Progenitor cell of endocrine pancreas (in vitro differentiated cells): ENCODE measurements at regions not wholly inside any gene's neighbourhood (a gene's known extent, or its start where the extent isn't known, plus 50 kb on each side); places are given as distances from the start of the nearest gene placed in this dataset.

Experiments
- DNase-seq: peaks from one replicate; pipeline ENCODE4 v3.0.0; 2021; ENCODE audit warnings: low spot score; ENCODE audit not compliant: unreplicated experiment
- H3K27ac Mint-ChIP-seq: 2 replicates; pipeline ENCODE4 v1.8.0; 2021; ENCODE audit warnings: mild to moderate bottlenecking, moderate library complexity, mixed read lengths
- H3K27me3 Mint-ChIP-seq: 2 replicates; pipeline ENCODE4 v1.8.0; 2021; ENCODE audit warnings: mixed read lengths
- H3K36me3 Mint-ChIP-seq: 2 replicates; pipeline ENCODE4 v1.8.0; 2022; ENCODE audit warnings: mixed read lengths; ENCODE audit not compliant: insufficient read depth
- H3K4me1 Mint-ChIP-seq: 2 replicates; pipeline ENCODE4 v1.8.0; 2021; ENCODE audit warnings: low read depth, mixed read lengths
- H3K4me3 Mint-ChIP-seq: 2 replicates; pipeline ENCODE4 v1.8.0; 2021; ENCODE audit warnings: low read depth, mild to moderate bottlenecking, moderate library complexity, mixed read lengths
- H3K9me3 Mint-ChIP-seq: 2 replicates; pipeline ENCODE4 v1.8.0; 2021; ENCODE audit warnings: low read depth, mixed read lengths
- TF ChIP-seq, protein P1 (sequence below): fragments of 200-600 bp; sonication (generic); IDR thresholded peaks from one replicate; pipeline ENCODE4 v1.5.0; 2021; ENCODE audit warnings: antibody characterized with exemption, mild to moderate bottlenecking; ENCODE audit not compliant: unreplicated experiment

- Mint-ChIP-seq H3K27me3 (no peaks in the 10 kb centered on the region), H3K4me1 (peaks cover 5% of the 10 kb centered on the region), H3K4me3 (no peak overlapping the region), H3K36me3 (no peaks in the 10 kb centered on the region), H3K27ac (no peak overlapping the region), H3K9me3 (no peaks in the 10 kb centered on the region)
- TF ChIP-seq, protein P1, sequence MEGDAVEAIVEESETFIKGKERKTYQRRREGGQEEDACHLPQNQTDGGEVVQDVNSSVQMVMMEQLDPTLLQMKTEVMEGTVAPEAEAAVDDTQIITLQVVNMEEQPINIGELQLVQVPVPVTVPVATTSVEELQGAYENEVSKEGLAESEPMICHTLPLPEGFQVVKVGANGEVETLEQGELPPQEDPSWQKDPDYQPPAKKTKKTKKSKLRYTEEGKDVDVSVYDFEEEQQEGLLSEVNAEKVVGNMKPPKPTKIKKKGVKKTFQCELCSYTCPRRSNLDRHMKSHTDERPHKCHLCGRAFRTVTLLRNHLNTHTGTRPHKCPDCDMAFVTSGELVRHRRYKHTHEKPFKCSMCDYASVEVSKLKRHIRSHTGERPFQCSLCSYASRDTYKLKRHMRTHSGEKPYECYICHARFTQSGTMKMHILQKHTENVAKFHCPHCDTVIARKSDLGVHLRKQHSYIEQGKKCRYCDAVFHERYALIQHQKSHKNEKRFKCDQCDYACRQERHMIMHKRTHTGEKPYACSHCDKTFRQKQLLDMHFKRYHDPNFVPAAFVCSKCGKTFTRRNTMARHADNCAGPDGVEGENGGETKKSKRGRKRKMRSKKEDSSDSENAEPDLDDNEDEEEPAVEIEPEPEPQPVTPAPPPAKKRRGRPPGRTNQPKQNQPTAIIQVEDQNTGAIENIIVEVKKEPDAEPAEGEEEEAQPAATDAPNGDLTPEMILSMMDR, result no peak
- no peak for DNase-seq
Measured at GRCh38 chr3:170734735-170735065, 135.3 kb downstream of the RPL22L1 start.

GRCh38 chr3:170734043-170734734, 135.8 kb downstream of the RPL22L1 start:
- no peaks in the 10 kb centered on the region for H3K36me3 Mint-ChIP-seq
- no peak overlapping the region for H3K27ac Mint-ChIP-seq
- H3K9me3 Mint-ChIP-seq, result no peaks in the 10 kb centered on the region
- H3K27me3 Mint-ChIP-seq, result no peaks in the 10 kb centered on the region
- TF ChIP-seq, protein P1, result no peak
- H3K4me3 Mint-ChIP-seq, result no peak overlapping the region
- no peak for DNase-seq
- H3K4me1 Mint-ChIP-seq, result peaks cover 5% of the 10 kb centered on the region

DNA sequence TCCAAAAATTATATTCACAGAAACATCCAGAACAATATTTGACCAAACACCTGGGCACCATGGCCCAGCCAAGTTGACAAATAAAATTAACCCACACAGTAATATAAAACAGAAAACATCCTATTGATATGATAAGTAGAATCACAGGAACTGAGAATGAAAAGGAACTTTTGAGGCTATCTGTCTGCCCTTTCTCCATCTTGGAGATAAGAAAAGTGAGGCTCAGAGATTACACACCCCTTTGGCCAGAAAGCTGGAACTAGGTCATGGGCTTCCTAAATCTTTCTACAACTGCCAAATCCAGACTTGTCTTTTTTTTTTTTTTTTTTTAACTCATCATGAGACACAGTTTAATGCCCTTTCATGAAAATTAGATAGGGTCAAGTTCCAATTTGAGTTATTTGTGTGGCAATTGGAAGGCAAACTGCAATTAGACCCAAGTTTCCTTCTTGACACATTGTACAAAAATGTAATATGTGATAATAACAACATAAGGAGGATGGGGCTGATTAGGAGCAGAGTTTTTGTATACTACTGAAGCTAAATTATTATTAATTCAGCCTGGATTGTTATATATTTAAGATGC, 137.2 kb downstream of the RPL22L1 start:
- no peak for DNase-seq
- TF ChIP-seq, protein P1, result no peak
- Mint-ChIP-seq H3K27ac (no peak overlapping the region), H3K4me1 (peaks cover 5% of the 10 kb centered on the region), H3K9me3 (no peaks in the 10 kb centered on the region), H3K4me3 (no peak overlapping the region), H3K36me3 (no peaks in the 10 kb centered on the region), H3K27me3 (no peaks in the 10 kb centered on the region)

GRCh38 chr3:170731281-170731680, 138.7 kb downstream of the RPL22L1 start:
- no peak overlapping the region for H3K27ac Mint-ChIP-seq
- TF ChIP-seq, protein P1, result no peak
- no peaks in the 10 kb centered on the region for H3K36me3 Mint-ChIP-seq
- no peaks in the 10 kb centered on the region for H3K9me3 Mint-ChIP-seq
- H3K4me1 Mint-ChIP-seq, result peaks cover 5% of the 10 kb centered on the region
- H3K27me3 Mint-ChIP-seq, result no peaks in the 10 kb centered on the region
- DNase-seq, result no peak
- H3K4me3 Mint-ChIP-seq, result no peak overlapping the region

DNA sequence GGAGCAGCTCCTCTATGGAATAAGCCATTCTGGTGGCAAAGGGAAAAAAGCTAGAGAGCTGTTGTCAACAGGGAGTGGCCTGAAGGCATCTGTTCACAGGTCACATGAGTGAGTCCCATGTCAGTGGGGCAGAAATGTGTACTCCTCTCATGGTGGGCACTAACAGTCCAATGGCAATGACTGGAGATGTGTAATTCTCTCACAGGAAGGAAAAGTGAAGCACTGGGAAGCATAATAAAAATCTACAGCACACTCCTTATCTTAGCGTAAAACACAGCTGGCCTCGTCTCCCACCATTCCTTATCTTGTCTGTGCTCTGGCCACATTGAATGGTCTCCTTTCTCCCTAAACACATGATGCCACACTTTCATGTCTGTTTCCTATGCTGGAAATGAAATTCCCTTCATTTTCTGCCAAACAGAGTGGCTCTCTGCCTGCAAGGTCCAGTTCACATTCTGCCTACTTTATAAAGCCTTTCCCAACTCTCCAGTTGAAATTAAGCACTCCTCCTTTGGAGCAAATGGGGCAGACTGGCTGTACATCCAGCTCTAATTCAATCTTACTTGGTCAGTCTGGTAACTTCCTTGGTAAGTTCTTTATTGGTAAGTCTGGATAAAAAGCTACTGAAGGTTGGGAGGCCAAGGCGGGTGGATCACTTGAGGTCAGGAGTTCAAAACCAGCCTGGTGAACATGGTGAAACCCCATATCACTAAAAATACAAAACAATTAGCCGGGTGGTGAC, 139.8 kb downstream of the RPL22L1 start:
- no peak overlapping the region for H3K27ac Mint-ChIP-seq

More for the DNA sequence above, 139.8 kb downstream of the RPL22L1 start:
- Mint-ChIP-seq H3K9me3 (no peaks in the 10 kb centered on the region), H3K4me1 (peaks cover 5% of the 10 kb centered on the region), H3K4me3 (no peak overlapping the region), H3K27me3 (no peaks in the 10 kb centered on the region), H3K36me3 (no peaks in the 10 kb centered on the region)
- TF ChIP-seq, protein P1, result no peak
- DNase-seq, result no peak
